ENCODE measurements at regions not wholly inside any gene's neighbourhood (a gene's known extent, or its start where the extent isn't known, plus 50 kb on each side); places are given as distances from the start of the nearest gene placed in this dataset.

GRCh38 chr13:78201411-78201810, 282.8 kb upstream of the EDNRB start:
- DNase-seq, result no peak

- no peak for DNase-seq
These were observed 280.2 kb upstream of the EDNRB start for GRCh38 chr13:78198821-78199220.

- no peak for DNase-seq
These were observed 279.8 kb upstream of the EDNRB start for GRCh38 chr13:78198419-78198818.

GRCh38 chr13:78197231-78197630, 278.6 kb upstream of the EDNRB start:
- no peak for DNase-seq

- DNase-seq, result no peak
These were observed 276.4 kb upstream of the EDNRB start for GRCh38 chr13:78194904-78195639.

GRCh38 chr13:78193846-78194245, 275.2 kb upstream of the EDNRB start:
- DNase-seq, result no peak

- DNase-seq, result no peak
These were observed 274.1 kb upstream of the EDNRB start for GRCh38 chr13:78192716-78193115.

- DNase-seq, result no peak
These were observed 271.7 kb upstream of the EDNRB start for GRCh38 chr13:78190296-78190695.

GRCh38 chr13:78187781-78188180, 269.1 kb upstream of the EDNRB start:
- no peak for DNase-seq

GRCh38 chr13:78185700-78186099, 267.1 kb upstream of the EDNRB start:
- no peak for DNase-seq

- DNase-seq, result no peak
These were observed 265.1 kb upstream of the EDNRB start for GRCh38 chr13:78183732-78184131.

- no peak for DNase-seq
These were observed 264.2 kb upstream of the EDNRB start for GRCh38 chr13:78182813-78183212.

- DNase-seq, result no peak
These were observed 258.7 kb upstream of the EDNRB start for GRCh38 chr13:78177306-78177705.

GRCh38 chr13:78176880-78177279, 258.2 kb upstream of the EDNRB start:
- DNase-seq, result no peak

GRCh38 chr13:78169386-78169785, 250.8 kb upstream of the EDNRB start:
- no peak for DNase-seq

- no peak for DNase-seq
These were observed 250.3 kb upstream of the EDNRB start for GRCh38 chr13:78168981-78169380.

- DNase-seq, result no peak
These were observed 242.6 kb upstream of the EDNRB start for GRCh38 chr13:78161266-78161665.

GRCh38 chr13:78160793-78161192, 242.2 kb upstream of the EDNRB start:
- no peak for DNase-seq

GRCh38 chr13:78152415-78152814, 233.8 kb upstream of the EDNRB start:
- no peak for DNase-seq

GRCh38 chr13:78147905-78148304, 229.3 kb upstream of the EDNRB start:
- no peak for DNase-seq

GRCh38 chr13:78145276-78145675, 226.6 kb upstream of the EDNRB start:
- no peak for DNase-seq

GRCh38 chr13:78139765-78140164, 221.1 kb upstream of the EDNRB start:
- DNase-seq, result no peak

GRCh38 chr13:78138756-78139155, 220.1 kb upstream of the EDNRB start:
- DNase-seq, result no peak

GRCh38 chr13:78137404-78138142, 218.9 kb upstream of the EDNRB start:
- no peak for DNase-seq

- no peak for DNase-seq
These were observed 218.3 kb upstream of the EDNRB start for GRCh38 chr13:78136966-78137365.
